Stimulated activated CD8-positive, alpha-beta memory T cell treated with anti-CD3 and anti-CD28 coated beads, Interleukin-15, amount 100 ng/mL, for 4 hours (primary cell): ENCODE measurements at regions not wholly inside any gene's neighbourhood (a gene's known extent, or its start where the extent isn't known, plus 50 kb on each side); places are given as distances from the start of the nearest gene placed in this dataset.

ENCODE experiments used
- DNase-seq, 2 donors: peaks; one replicate each; pipeline ENCODE4 v3.0.0-alpha.2; 2020; ENCODE audit warnings: low read depth in 2 of 2

DNA sequence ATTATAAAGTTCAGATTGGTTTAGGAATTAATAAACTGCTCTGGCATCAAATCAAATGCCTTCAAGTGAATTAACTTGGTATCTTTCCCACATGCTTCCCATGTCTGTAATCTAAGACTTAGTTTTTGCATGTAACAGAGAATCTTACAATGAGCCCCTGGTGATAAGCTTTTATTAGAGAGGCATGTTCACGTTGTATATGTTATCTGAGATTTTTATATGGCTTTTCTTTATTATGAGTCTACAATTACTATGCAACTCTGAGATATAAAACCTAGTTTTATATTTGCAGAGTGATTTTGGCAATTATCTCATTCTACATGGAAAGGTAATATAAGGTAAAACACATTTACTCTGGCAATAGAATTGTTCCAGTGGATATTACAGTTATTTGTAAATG is 1578.4 kb upstream of the IGFBP7 start:
- DNase-seq = no peak

DNA sequence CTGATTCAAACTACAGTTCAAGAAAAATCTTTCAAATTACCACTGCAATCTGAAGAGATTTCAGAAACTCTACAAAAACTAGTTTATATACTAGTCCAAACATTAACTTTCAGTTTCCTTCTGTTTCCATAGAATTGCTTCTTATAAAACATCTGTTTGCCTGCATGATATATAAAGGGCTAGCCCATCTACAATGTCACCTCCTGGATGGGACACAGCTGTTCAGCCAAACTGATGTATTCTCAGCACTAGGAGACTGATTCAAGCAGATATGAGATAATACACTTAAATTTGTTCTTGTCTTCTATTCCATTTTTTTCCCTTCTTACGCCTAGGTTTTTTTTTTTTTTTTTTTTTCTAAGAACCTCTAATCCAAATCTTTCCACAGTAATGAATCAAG is 1569.7 kb upstream of the IGFBP7 start:
- DNase-seq = no peak

DNA sequence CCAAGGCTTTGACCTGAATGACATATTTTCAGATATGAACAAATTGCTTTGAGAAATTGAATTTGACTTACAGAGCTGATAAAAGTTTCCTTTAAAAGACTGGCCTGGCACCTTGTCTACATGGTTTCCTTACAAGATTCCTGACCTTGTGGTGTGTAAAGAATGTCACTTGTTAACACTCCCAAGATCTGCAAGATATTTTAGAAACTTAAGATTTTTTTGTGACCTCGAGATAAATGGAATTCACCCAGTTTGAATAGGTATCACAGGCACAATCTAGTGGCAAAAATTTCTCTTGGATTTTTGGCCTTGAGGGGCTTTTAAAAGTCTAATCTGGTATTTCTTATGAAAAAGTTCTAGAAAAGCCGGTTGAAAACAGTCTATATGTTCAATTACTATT is 1568.9 kb upstream of the IGFBP7 start:
- DNase-seq = no peak

DNA sequence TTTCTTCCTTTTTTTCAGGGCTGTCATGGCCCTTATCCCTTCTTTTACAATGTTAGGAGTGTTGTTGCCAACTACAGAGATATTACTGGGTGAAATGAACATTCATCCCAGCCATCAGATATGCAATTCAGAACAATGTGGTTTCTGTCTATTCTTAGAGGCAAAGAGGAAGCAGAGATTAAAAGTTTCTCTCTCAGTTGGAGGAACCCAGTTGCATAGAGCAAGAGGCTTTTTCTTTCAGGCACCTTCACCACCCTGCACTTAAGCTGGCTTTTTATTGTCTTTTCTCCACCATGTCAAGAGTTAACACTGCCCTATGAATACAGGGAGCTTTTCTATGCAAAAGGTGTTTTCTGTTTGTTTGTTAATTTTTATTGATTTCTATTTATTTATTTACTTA is 1559.6 kb upstream of the IGFBP7 start:
- DNase-seq = no peak

DNA sequence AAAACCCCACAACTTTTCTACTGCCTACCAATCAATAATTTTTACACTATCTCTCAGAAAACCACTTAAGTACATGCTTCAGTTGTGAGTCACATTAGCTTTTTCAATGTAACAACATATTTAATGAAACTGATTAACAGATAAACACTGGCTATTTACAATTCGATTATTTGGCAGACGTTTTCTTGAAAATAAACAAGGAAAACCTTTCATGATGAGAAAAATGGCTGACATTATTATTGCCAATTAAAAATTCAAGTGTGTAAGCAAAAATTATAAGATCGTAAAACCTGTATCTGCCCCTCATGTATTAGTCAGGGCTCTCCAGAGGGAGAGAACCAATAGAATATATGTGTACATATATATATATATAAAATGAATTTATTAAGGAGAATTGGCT is 1555.5 kb upstream of the IGFBP7 start:
- DNase-seq = no peak

DNA sequence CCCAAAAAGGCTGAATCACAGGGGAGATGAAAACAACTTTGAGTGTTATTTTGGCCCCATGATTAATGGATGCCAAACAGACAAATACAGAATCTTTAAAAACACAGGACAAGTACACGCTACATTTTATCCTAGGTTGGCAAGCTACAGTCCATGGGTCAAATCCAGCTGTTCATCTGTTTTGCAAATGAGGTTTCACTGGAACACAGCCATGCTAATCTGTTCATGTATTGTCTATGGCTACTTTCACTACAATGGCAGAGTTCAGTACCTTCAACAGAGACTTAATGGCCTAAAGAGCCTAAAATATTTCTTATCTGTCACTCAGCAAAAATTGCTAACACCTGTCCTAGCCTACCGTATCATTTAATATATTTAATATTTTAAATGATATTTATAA is 1548.5 kb upstream of the IGFBP7 start:
- DNase-seq = no peak

DNA sequence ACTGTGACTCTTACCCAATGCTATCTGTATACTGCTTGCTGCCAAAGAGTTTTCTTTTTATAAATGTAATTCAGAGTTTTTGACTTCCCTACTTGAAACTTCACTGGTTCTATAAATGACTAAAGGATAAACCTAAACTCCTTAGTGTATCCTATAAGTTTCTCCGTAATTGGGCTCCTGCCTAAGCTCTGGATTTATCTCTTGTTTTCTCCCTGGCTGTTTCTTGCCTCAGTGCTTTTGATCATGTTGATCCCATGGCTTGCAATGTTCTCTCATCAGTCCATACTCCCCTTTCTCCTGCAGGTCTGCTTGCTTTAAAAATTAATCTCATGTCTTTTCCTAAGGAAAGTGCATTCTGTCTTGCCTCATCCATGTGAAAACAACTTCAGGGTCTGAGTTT is 1543.1 kb upstream of the IGFBP7 start:
- DNase-seq = no peak

DNA sequence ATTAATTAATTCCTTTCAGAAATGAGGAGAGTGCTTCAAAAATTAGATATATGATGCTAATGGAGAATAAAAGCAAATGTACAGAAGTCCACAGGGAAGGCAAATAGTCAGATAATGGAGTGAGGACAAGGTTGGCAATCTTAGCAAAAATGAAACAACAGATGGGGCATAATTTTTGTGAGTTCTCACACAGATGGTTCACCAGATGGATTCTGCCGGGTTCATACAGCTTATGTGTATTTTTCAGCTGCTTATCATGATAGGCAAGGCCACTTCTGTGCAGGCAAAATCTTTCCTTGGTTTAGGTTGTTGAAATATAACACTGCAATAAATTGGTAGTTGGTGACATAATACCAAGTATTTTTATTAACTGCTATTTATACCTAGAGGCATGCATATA is 1539.0 kb upstream of the IGFBP7 start:
- no peak for DNase-seq

DNA sequence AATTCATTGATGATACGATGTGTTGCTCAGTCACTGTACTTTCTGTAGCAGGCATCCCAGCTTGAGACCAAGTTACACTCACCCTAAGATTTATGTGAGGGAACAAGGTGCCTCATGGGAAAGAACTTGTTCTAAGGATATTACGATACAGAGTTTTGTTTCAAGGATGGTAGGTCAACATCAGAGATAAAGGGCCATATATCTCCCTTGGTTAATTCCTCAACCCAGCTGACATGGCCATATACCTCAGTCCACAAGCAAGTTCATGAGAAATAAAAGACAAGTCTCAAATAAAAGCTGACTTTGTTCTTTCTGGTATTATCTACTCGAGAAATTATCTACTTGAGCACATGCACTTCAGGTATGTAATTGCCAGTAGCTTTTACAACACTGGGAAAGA is 1535.9 kb upstream of the IGFBP7 start:
- no peak for DNase-seq

DNA sequence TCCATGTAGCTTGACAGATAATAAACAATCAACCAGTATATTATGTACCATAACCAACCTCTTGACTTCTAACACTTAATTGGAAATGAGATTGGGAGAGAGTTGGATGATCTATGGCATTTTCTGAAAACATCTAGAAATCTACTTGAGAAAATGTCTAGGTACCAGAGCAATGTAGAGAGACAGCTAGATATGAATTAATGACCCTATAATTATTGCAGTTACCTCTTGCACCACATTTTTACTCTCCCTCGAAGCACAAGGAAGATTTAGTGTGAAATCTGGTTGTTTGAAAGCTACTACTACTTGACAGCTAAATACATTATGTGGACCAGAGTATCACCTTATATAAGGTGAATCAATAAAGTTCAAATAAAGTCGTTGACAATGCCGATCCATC is 1534.4 kb upstream of the IGFBP7 start:
- DNase-seq = no peak

DNA sequence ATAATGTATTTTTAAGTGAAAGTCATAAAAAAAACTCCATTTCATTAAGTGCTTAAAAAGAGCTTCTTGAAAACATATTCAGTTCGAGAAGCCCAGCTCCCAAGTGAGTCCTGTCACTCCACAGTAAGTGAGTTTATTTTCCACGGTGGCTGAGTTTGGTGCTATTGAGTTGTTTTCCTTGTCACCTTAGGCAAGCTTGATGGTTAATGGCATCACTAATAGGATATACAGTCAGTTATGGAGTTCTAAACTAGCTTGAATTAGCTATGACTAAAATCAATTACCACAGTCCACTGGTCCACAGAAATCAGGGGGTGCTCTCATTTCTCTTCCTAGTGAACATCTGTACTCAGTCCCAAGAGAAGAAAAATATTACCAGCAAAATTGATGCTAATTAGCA is 1526.2 kb upstream of the IGFBP7 start:
- no peak for DNase-seq

DNA sequence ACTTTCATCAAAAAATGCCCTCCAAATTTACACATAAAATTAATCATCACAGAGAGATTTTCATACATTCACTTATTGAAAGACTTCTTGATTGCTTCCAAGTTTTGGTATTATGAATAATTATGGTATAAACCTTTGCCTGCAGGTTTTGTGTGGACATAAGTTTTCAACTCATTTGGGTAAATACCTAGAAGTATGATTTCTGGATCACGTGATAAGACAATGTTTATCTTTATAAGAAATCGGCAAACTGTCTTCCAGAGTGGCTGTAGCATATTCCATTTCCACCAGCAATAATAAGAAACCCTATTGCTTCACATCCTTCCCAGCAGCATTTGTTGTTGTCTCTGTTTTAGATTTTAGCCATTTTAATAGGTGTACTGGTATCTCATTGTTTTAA is 1507.0 kb upstream of the IGFBP7 start:
- no peak for DNase-seq

DNA sequence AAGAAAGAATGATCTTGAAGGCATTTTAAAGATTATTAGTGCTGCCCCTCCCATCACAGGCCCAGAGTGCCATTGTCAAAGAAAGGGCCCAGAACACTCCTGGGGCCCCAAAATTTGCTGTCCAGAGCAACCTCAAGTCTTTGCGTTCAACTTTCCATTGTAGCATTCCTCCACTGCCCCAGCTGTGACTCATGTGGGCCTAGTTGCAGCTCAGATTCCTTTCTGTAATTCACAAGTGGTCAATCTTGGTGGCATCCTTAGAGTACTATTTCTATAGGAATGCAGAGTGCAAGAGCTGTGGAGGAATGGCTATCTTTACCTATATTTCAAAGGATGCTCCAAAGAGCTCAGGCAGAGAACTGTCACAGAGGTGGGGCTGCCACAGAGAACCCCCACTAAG is 1500.8 kb upstream of the IGFBP7 start:
- DNase-seq = no peak

DNA sequence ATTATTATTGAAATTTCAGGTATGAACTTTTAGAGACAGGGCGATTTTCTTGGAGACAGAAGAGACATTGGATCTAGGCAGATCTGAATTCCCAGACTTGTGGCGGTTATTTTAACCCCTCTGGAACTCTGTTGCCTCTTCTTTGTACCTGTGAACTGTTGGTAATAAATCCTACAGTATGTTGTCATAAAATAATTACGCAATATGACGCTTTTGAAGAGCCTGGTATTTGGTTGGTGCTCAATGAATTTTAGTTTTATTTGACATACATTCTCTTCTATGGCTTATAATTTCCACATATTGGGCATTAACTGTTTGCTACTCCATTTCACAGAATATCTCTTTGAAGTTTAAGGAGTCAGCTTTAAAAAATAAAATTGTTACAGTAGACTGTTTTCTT is 1496.1 kb upstream of the IGFBP7 start:
- DNase-seq = no peak

DNA sequence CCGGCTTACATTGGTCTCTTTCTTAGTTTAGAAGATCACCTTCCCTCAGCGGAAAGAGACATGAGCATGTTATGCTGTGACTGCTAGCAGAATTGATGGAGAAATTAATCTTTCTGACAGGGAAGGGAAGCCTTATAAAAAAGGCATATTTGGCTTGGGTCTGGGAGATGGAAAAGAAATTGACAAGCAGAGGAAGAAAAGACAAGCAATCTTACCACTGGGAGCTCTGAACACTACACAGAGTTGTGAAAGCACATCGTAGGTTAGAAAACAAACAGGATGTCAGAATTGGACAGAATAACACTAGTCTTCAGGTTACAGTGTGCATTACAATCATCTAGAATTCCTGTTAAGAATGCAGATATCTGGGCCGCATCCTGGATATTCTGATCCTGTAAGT is 1493.8 kb upstream of the IGFBP7 start:
- no peak for DNase-seq

DNA sequence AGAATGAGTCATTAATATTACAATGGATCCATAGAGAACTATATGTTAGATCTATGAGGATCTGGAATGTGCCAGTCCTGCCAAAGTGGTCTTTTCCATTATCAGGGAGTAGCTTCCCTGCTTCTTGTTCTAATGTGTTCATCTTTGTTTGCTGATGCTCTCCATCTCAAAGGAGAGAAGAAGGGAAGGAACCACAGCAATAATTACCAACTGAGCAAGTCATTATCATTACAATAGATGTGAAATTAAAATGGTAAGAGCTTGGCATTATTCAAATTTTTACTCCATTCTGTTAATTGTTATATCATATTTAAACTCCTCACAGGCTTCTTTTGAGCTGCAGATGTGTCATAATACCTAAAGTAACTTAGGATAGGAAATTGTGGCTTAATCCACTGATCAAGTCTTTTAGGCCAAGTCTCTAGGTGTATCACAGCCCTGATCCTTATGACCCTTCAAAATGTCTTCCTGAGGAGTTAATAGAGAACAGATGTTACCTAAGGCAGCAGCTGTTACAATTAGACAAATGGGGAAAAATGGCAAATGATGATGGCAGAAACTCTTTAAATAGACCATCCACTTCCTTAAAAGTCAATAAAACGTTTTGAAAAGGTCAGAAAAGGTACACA is 1492.7 kb upstream of the IGFBP7 start:
- no peak for DNase-seq

DNA sequence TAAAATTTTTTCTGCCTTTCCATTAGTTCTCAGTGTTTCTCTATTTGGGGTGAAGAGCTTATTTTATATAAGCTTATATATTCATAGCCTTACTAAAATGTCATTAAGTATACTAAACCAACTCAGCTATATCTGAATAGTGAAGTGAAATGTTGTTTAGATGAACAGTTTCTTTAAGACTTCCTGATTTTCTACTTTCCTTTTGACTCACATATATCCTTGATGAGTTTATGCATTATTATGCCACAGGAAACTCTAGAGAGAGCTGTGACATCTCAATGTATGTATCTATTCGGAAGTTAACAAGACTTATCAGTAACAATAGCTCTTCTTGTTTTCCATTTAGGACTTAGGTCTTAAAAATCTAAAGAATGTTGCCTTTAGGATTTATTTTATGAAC is 1491.8 kb upstream of the IGFBP7 start:
- DNase-seq = no peak

DNA sequence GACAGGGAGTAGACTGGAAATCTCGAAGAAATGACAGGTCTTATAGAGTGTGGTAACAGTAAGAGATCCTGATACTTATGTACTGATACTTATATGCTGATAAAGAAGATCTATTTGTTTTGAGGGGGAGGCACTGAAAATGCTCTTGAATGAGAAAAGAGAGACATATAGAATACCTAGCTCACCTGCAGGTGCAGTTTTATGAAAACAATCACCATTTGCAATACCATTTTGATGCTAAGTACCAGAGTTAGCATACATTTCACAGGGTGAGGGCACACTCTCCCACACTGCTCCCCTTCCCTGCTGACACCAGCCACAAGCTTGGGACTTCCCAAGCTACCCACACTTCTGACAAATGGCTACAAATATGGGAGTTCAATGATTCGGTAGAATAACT is 1490.1 kb upstream of the IGFBP7 start:
- no peak for DNase-seq

DNA sequence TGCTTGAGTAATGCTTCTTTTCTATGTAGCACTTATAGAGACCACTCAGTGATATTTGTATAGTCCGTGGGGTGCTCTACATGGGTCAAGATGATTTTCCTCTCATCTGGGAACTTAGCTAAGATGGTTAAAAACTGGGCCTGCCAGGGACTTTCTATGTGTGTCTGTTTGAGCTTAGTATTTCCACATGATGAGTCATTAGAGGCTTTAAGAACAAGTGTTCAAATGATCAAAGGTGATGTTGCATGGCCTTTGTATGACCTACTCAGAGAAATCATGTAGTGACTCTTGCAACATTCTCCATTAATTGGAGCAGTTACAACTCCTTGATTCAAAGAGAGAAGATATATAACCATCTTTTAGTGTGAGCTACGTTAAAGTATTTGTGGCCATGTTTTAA is 1480.5 kb upstream of the IGFBP7 start:
- no peak for DNase-seq

DNA sequence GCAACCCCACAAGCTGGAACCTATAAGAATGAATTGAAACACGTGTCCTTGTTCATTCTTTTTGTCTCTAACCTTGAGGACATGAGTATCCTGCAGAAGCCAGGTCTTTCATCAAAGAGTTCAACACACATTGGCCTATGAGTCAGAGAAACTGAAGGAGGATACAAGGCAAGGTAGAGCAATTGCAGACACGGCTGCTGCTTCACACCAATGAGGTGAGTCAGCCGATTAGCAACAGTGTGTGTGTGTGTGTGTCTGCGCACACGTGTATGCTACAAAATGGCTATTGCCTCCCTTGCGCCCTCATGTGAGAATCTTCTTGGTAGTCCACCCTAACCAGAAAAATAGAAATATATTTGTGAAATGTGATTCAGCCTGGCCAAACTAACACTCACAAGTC is 1477.7 kb upstream of the IGFBP7 start:
- no peak for DNase-seq

DNA sequence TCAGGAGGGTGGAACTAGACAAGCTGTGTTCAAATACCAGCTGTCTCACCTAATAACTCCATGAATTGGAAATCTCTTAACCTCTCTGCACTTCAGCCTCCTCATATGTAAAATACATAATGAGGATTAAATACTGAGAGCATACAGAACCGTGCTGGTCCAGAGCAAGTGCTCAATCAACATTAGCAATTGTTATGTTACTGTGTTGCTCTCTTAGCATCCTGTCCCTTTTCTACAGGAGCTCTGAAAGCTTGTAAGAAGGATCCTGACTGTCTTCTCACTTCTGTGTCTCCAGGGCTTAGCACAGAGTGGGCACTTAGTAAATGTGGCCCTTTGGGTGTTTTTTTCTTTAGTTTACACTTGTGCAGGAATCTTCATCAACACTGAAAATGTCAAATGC is 1456.1 kb upstream of the IGFBP7 start:
- DNase-seq = no peak

DNA sequence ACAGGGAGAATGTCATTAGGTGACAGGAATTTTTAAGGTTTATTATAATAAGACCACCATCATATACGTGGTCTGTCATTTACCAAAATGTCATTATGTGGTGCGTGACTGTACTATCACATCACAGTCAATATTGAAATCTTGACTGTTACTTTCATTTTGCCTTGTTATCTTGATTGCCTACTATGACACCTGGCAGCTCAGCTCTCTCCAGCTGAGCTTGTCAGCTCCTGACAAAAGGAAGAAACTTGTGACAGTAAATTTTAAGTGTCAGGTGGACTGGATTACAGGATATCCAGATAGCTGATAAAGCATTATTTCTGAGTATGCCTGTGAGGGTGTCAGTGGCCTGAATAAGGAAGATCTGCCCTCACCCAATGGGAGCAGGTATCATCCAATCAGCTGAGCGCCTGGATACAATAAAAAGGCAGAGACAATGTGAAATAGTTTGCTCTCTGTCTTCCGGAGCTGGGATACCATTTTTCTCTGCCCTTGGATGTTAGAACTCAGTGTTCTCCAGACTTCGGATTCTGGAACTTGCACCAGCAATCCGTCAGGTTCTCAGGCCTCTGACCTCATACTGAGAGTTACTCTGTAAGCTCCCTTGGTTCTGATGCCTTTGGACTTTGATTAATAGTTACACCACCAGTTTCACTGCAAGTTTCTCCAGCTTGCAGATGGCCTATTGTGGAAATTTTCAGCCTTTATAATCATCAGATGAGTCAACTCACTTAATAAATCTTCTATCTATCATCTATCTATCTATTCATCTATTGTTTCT is 1454.7 kb upstream of the IGFBP7 start:
- no peak for DNase-seq

DNA sequence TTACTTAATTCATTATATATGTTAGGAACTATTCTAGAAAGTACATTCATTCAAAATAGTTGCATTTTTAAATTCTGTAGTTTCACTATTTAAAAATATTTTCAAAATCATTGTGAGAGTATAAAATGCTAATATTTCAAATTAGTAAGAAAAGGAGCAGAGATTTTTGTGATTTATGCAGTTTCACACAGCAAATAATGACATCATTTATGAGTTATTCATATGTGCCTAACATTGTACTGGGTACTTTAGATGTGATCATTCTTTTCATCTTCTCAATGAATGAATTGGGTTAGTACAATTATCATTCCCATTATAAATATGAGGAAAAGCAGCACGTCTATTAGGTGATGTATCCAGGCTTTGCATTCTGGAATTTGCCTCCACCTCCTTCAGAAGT is 1451.0 kb upstream of the IGFBP7 start:
- no peak for DNase-seq

DNA sequence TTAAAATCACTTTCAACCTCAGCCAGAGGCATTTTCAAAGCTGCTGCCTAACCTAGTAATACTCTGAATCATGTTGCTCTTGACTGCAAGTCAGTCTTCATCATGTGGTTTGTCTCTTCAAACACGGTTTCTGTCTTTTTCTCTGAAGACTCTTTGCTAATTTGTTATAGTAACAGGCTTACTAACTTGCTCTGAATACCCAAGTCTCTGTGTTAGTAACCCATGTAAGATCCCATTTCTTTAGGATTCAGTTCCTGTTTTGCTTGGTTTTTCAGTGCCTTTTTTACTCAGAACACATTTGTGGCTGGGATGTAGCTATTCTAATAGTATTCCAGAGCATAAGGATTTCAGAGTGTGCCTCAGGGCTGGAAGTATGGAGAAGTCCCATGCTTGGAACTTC is 1450.6 kb upstream of the IGFBP7 start:
- DNase-seq = no peak
